ENCODE measurements at regions not wholly inside any gene's neighbourhood (a gene's known extent, or its start where the extent isn't known, plus 50 kb on each side); places are given as distances from the start of the nearest gene placed in this dataset.

- no peak overlapping the region for H3K27ac ChIP-seq
- DNase-seq, result no peak
- H3K27me3 ChIP-seq, result no peaks in the 10 kb centered on the region
- intact Hi-C loops (cut with DNase I), result no loop called here
- H3K4me3 ChIP-seq, result no peak overlapping the region
- no peaks in the 10 kb centered on the region for H3K9me3 ChIP-seq
- peaks cover under 1% of the 10 kb centered on the region for H3K4me1 ChIP-seq (ENCODE audit: insufficient read depth)
- WGBS, 3 donors, result 69 to 73% (median 69%) methylated on average over 5 of the region's 5 CpGs
- TF ChIP-seq POLR2A (IDR thresholded peaks at IDR 0.05) (no peak), EP300 (IDR thresholded peaks at IDR 0.05) (no peak), CTCF (IDR thresholded peaks at IDR 0.05) (no peak)
- H3K36me3 ChIP-seq, result no peaks in the 10 kb centered on the region
Observed at GRCh38 chr14:58794993-58795762, 157.4 kb downstream of the DACT1 start.

GRCh38 chr14:58796242-58797009, 158.7 kb downstream of the DACT1 start:
- Histone ChIP-seq H3K36me3 (no peaks in the 10 kb centered on the region), H3K27me3 (no peaks in the 10 kb centered on the region), H3K27ac (no peak overlapping the region), H3K4me3 (no peak overlapping the region), H3K4me1 (ENCODE audit: insufficient read depth) (no peaks in the 10 kb centered on the region), H3K9me3 (no peaks in the 10 kb centered on the region)
- WGBS, 3 donors, result 45 to 54% (median 49%) methylated on average over 5 of the region's 5 CpGs
- no peak for TF ChIP-seq CTCF (IDR thresholded peaks at IDR 0.05)
- intact Hi-C loops (cut with DNase I), result no loop called here
- DNase-seq, result no peak

GRCh38 chr14:58797010-58797429, 159.3 kb downstream of the DACT1 start:
- no peaks in the 10 kb centered on the region for H3K27me3 ChIP-seq
- DNase-seq, result no peak
- no peaks in the 10 kb centered on the region for H3K9me3 ChIP-seq
- no peaks in the 10 kb centered on the region for H3K4me1 ChIP-seq (ENCODE audit: insufficient read depth)
- H3K36me3 ChIP-seq, result no peaks in the 10 kb centered on the region
- no peak overlapping the region for H3K4me3 ChIP-seq
- no peak overlapping the region for H3K27ac ChIP-seq
- 83 to 85% (median 83%) methylated on average over 4 of the region's 4 CpGs for WGBS, 3 donors
- no peak for TF ChIP-seq POLR2A (IDR thresholded peaks at IDR 0.05)
- intact Hi-C loops (cut with DNase I), result no loop called here

- no peak overlapping the region for H3K4me3 ChIP-seq
- H3K36me3 ChIP-seq, result no peaks in the 10 kb centered on the region
- no peak for DNase-seq
- no peaks in the 10 kb centered on the region for H3K9me3 ChIP-seq
- intact Hi-C loops (cut with DNase I), result no loop called here
- H3K27ac ChIP-seq, result no peak overlapping the region
- no peaks in the 10 kb centered on the region for H3K27me3 ChIP-seq
- no peaks in the 10 kb centered on the region for H3K4me1 ChIP-seq (ENCODE audit: insufficient read depth)
- WGBS, 3 donors, result 92% methylated on average over 5 of the region's 5 CpGs
- TF ChIP-seq CTCF (IDR thresholded peaks at IDR 0.05) (no peak), EP300 (IDR thresholded peaks at IDR 0.05) (no peak), POLR2A (IDR thresholded peaks at IDR 0.05) (no peak)
Observed at GRCh38 chr14:58798173-58798572, 160.4 kb downstream of the DACT1 start.

GRCh38 chr14:58801086-58801485, 163.3 kb downstream of the DACT1 start:
- Histone ChIP-seq H3K27ac (no peak overlapping the region), H3K9me3 (no peaks in the 10 kb centered on the region), H3K4me3 (no peak overlapping the region), H3K27me3 (no peaks in the 10 kb centered on the region), H3K36me3 (no peaks in the 10 kb centered on the region), H3K4me1 (ENCODE audit: insufficient read depth) (peaks cover 3% of the 10 kb centered on the region)
- intact Hi-C loops (cut with DNase I), result no loop called here
- TF ChIP-seq POLR2A (IDR thresholded peaks at IDR 0.05) (no peak), CTCF (IDR thresholded peaks at IDR 0.05) (no peak), EP300 (IDR thresholded peaks at IDR 0.05) (no peak)
- DNase-seq, result no peak
